ENCODE measurements at regions not wholly inside any gene's neighbourhood (a gene's known extent, or its start where the extent isn't known, plus 50 kb on each side); places are given as distances from the start of the nearest gene placed in this dataset.

DNA sequence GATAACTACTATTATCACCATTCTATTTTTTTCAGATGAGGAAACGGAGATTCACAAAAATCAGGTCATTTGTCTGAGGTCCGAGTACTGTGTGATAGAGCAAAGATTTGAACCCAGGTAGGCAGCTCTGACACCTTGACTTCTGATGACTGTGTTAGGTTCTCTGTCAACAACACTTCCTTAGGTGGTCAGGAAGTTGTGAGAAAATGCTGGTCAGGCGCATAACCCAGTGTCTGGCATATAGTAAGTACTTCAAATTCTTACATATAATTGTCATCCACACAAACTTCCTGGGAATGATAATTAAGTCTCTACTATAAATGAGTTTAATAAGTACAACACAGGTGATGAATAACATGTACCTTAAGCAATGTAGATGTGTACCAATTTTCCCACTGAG is 381.5 kb downstream of the NEBL start:
- TF ChIP-seq, protein P1, sequence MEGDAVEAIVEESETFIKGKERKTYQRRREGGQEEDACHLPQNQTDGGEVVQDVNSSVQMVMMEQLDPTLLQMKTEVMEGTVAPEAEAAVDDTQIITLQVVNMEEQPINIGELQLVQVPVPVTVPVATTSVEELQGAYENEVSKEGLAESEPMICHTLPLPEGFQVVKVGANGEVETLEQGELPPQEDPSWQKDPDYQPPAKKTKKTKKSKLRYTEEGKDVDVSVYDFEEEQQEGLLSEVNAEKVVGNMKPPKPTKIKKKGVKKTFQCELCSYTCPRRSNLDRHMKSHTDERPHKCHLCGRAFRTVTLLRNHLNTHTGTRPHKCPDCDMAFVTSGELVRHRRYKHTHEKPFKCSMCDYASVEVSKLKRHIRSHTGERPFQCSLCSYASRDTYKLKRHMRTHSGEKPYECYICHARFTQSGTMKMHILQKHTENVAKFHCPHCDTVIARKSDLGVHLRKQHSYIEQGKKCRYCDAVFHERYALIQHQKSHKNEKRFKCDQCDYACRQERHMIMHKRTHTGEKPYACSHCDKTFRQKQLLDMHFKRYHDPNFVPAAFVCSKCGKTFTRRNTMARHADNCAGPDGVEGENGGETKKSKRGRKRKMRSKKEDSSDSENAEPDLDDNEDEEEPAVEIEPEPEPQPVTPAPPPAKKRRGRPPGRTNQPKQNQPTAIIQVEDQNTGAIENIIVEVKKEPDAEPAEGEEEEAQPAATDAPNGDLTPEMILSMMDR (IDR thresholded peaks at IDR 0.05), result no peak
- TF ChIP-seq USF1 (CRISPR knock-in tag; IDR thresholded peaks at IDR 0.05) (no peak), USF2 (CRISPR knock-in tag; IDR thresholded peaks at IDR 0.05) (no peak), PRDM15 (CRISPR knock-in tag; IDR thresholded peaks at IDR 0.05) (no peak), FOXJ3 (CRISPR knock-in tag; IDR thresholded peaks at IDR 0.05; ENCODE audit: borderline replicate concordance) (no peak), IRF2 (CRISPR knock-in tag; IDR thresholded peaks at IDR 0.05; ENCODE audit: borderline replicate concordance, low read depth) (no peak), PRRX2 (CRISPR knock-in tag; IDR thresholded peaks at IDR 0.05) (no peak)
- TF ChIP-seq, protein P2, sequence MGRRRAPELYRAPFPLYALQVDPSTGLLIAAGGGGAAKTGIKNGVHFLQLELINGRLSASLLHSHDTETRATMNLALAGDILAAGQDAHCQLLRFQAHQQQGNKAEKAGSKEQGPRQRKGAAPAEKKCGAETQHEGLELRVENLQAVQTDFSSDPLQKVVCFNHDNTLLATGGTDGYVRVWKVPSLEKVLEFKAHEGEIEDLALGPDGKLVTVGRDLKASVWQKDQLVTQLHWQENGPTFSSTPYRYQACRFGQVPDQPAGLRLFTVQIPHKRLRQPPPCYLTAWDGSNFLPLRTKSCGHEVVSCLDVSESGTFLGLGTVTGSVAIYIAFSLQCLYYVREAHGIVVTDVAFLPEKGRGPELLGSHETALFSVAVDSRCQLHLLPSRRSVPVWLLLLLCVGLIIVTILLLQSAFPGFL (CRISPR knock-in tag; IDR thresholded peaks at IDR 0.05; ENCODE audit: borderline replicate concordance), result no peak

Measured in WTC11 (cell line).